ENCODE measurements at regions not wholly inside any gene's neighbourhood (a gene's known extent, or its start where the extent isn't known, plus 50 kb on each side); places are given as distances from the start of the nearest gene placed in this dataset.
"Not testable (repeated sequence)": the region's sequence is repeated elsewhere in the genome, so short reads cannot be mapped to it uniquely, and the experiment has no call there.

DNA sequence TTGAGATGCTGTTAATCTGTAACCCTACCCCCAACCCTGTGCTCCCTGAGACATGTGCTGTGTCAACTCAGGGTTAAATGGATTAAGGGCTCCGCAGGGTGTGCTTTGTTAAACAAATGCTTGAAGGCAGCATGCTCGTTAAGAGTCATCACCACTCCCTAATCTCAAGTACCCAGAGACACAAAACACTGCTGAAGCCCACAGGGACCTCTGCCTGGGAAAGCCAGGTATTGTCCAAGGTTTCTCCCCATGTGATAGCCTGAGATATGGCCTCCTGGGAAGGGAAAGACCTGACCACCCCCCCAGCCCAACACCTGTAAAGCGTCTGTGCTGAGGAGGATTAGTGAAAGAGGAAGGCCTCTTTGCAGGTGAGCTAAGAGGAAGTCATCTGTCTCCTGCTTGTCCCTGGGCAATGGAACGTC lies 76.0 kb upstream of the CCZ1B start:
- CTCF ChIA-PET; H3K4me1 ChIP-seq (ENCODE audit: control insufficient read depth, insufficient read depth, low read length); POLR2A ChIA-PET; H3K9me3 ChIP-seq (ENCODE audit: control insufficient read depth, insufficient read depth, low read depth, low read length); H3K36me3 ChIP-seq (ENCODE audit: control insufficient read depth in 2 of 2, insufficient read depth in 1 of 2, low read length in 2 of 2); H3K4me3 ChIP-seq (ENCODE audit: low read depth, low read length); H3K27ac ChIP-seq (ENCODE audit: extremely low read depth, low read depth, low read length): not testable (repeated sequence)
- TF ChIP-seq KLF1 (tag by site-specific recombination; IDR thresholded peaks at IDR 0.05) (peak; percentile 74; the same call in 1 of the 2 replicates), WT1 (tag by site-specific recombination; IDR thresholded peaks at IDR 0.05) (peak; percentile 89), KLF17 (tag by site-specific recombination; IDR thresholded peaks at IDR 0.05) (peak; percentile 62; the same call in 1 of the 2 replicates), ZIC2 (tag by site-specific recombination; IDR thresholded peaks at IDR 0.05) (0 out of 2 replicates have a peak, but pooled peaks have one; percentile 18)

GRCh38 chr7:6903289-6903688 lies 77.2 kb upstream of the CCZ1B start:
- CTCF ChIA-PET: not testable (repeated sequence)

DNA sequence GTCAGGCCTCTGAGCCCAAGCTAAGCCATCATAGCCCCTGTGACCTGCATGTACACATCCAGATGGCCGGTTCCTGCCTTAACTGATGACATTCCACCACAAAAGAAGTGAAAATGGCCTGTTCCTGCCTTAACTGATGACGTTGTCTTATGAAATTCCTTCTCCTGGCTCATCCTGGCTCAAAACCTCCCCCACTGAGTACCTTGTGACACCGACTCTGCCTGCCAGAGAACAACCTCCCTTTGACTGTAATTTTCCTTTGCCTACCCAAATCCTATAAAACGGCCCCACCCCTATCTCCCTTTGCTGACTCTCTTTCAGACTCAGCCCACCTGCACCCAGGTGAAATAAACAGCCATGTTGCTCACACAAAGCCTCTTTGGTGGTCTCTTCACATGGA lies 77.7 kb upstream of the CCZ1B start:
- H3K36me3 ChIP-seq (ENCODE audit: control insufficient read depth in 2 of 2, insufficient read depth in 1 of 2, low read length in 2 of 2); POLR2A ChIA-PET; H3K27ac ChIP-seq (ENCODE audit: extremely low read depth, low read depth, low read length); H3K4me1 ChIP-seq (ENCODE audit: control insufficient read depth, insufficient read depth, low read length); H3K4me3 ChIP-seq (ENCODE audit: low read depth, low read length); CTCF ChIA-PET; H3K9me3 ChIP-seq (ENCODE audit: control insufficient read depth, insufficient read depth, low read depth, low read length): not testable (repeated sequence)

More at GRCh38 chr7:6903289-6903688, 77.2 kb upstream of the CCZ1B start:
- POLR2A ChIA-PET; H3K4me3 ChIP-seq (ENCODE audit: low read depth, low read length); H3K27ac ChIP-seq (ENCODE audit: extremely low read depth, low read depth, low read length); H3K4me1 ChIP-seq (ENCODE audit: control insufficient read depth, insufficient read depth, low read length); H3K36me3 ChIP-seq (ENCODE audit: control insufficient read depth in 2 of 2, insufficient read depth in 1 of 2, low read length in 2 of 2); H3K9me3 ChIP-seq (ENCODE audit: control insufficient read depth, insufficient read depth, low read depth, low read length): not testable (repeated sequence)

DNA sequence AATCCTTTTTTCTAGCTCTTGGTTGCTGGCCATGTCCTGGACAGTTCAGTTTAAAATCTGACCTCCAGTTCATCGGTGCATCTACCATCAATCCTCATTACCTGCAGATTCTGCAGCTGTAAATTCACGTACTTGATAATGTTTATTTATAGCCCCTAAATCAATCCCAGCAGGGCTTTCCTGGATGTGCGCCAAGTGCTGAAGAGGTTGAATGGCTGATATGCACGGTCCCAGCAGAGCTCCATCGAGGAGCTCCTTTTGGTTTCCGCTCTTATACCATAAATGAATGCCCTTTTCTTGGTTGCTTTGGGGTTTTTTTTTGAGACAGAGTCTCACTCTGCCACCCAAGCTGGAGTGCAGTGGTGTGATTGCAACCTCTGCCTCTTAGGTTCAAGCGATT lies 91.2 kb upstream of the CCZ1B start:
- POLR2A ChIA-PET: no interaction called here
- Histone ChIP-seq H3K9me3 (ENCODE audit: control insufficient read depth, insufficient read depth, low read depth, low read length) (no peaks in the 10 kb centered on the region), H3K4me1 (ENCODE audit: control insufficient read depth, insufficient read depth, low read length) (no peaks in the 10 kb centered on the region), H3K4me3 (ENCODE audit: low read depth, low read length) (no peak overlapping the region), H3K36me3 (ENCODE audit: control insufficient read depth in 2 of 2, insufficient read depth in 1 of 2, low read length in 2 of 2) (no peaks in the 10 kb centered on the region), H3K27ac (ENCODE audit: extremely low read depth, low read depth, low read length) (no peak overlapping the region)
- CTCF ChIA-PET: no interaction called here
- TF ChIP-seq TCF7L2 (IDR thresholded peaks at IDR 0.05; ENCODE audit: borderline replicate concordance, low read depth, low read length) (no peak), ZNF174 (tag by site-specific recombination; IDR thresholded peaks at IDR 0.05) (no peak), ZNF132 (tag by site-specific recombination; IDR thresholded peaks at IDR 0.05; ENCODE audit: borderline replicate concordance) (no peak), ZXDB (tag by site-specific recombination; IDR thresholded peaks at IDR 0.05) (no peak), KLF17 (tag by site-specific recombination; IDR thresholded peaks at IDR 0.05) (no peak), YY2 (tag by site-specific recombination; IDR thresholded peaks at IDR 0.05) (no peak), ZNF529 (tag by site-specific recombination; IDR thresholded peaks at IDR 0.05; ENCODE audit: insufficient replicate concordance) (no peak), ZNF76 (tag by site-specific recombination; IDR thresholded peaks at IDR 0.05; ENCODE audit: borderline replicate concordance, low read depth) (no peak), ZNF658 (tag by site-specific recombination; IDR thresholded peaks at IDR 0.05) (no peak), PRDM2 (tag by site-specific recombination; IDR thresholded peaks at IDR 0.05; ENCODE audit: borderline replicate concordance) (no peak), HOXD13 (CRISPR knock-in tag; IDR thresholded peaks at IDR 0.05; ENCODE audit: borderline replicate concordance) (no peak)
- TF ChIP-seq, protein P1, sequence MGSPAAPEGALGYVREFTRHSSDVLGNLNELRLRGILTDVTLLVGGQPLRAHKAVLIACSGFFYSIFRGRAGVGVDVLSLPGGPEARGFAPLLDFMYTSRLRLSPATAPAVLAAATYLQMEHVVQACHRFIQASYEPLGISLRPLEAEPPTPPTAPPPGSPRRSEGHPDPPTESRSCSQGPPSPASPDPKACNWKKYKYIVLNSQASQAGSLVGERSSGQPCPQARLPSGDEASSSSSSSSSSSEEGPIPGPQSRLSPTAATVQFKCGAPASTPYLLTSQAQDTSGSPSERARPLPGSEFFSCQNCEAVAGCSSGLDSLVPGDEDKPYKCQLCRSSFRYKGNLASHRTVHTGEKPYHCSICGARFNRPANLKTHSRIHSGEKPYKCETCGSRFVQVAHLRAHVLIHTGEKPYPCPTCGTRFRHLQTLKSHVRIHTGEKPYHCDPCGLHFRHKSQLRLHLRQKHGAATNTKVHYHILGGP (tag by site-specific recombination; IDR thresholded peaks at IDR 0.05): no peak
- TF ChIP-seq, protein P2, sequence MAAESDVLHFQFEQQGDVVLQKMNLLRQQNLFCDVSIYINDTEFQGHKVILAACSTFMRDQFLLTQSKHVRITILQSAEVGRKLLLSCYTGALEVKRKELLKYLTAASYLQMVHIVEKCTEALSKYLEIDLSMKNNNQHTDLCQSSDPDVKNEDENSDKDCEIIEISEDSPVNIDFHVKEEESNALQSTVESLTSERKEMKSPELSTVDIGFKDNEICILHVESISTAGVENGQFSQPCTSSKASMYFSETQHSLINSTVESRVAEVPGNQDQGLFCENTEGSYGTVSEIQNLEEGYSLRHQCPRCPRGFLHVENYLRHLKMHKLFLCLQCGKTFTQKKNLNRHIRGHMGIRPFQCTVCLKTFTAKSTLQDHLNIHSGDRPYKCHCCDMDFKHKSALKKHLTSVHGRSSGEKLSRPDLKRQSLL (tag by site-specific recombination; IDR thresholded peaks at IDR 0.05): no peak
